ENCODE measurements at regions not wholly inside any gene's neighbourhood (a gene's known extent, or its start where the extent isn't known, plus 50 kb on each side); places are given as distances from the start of the nearest gene placed in this dataset.

- TF ChIP-seq CTCF (IDR thresholded peaks at IDR 0.05; ENCODE audit: low read depth, low read length) = no peak
- TF ChIP-seq EZH2phosphoT487 (IDR thresholded peaks at IDR 0.05; ENCODE audit: low read depth) = no peak
Observed at GRCh38 chrX:121903961-121904360, 856.6 kb downstream of the GLUD2 start.
